Mammary epithelial cell (primary cell): ENCODE measurements at regions not wholly inside any gene's neighbourhood (a gene's known extent, or its start where the extent isn't known, plus 50 kb on each side); places are given as distances from the start of the nearest gene placed in this dataset.

Experiments used
- EZH2 ChIP-seq: IDR thresholded peaks from 2 replicates; pipeline ENCODE4 v1.6.1; 2012; ENCODE audit warnings: low read length, inconsistent platforms, borderline replicate concordance
- TF ChIP-seq, protein P1 (sequence below), 2 donors: IDR thresholded peaks in 1 of 2; conservative IDR thresholded peaks in 1 of 2; 2 replicates each; pipeline ENCODE4 v1.5.1; 2011 to 2012; ENCODE audit warnings: inconsistent platforms in 2 of 2, low read length in 2 of 2, mild to moderate bottlenecking in 2 of 2, control low read depth in 1 of 2, low read depth in 1 of 2; ENCODE audit not compliant: insufficient read depth in 1 of 2; ENCODE audit errors: extremely low read depth in 1 of 2

DNA sequence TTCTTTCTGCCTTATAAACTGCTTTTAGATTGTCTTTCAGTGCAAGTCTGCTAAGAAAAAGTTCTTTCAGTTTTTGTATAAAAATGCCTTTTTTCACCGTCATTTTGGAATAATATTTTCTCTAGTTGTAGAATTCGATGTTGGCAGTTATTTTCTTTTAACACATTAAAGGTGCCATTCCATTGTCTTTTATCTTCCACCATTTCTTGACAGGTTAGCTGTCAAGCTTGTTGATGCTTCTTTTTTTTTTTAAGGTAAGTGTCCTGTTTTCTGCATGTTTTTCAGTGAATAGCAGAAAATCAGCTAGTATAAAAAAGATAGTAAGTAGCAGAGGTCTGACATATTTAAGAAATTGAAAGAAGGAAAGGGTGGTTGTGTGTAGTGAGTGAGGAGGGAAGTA, 118.5 kb upstream of the NPFFR2 start:
- TF ChIP-seq, protein P1, sequence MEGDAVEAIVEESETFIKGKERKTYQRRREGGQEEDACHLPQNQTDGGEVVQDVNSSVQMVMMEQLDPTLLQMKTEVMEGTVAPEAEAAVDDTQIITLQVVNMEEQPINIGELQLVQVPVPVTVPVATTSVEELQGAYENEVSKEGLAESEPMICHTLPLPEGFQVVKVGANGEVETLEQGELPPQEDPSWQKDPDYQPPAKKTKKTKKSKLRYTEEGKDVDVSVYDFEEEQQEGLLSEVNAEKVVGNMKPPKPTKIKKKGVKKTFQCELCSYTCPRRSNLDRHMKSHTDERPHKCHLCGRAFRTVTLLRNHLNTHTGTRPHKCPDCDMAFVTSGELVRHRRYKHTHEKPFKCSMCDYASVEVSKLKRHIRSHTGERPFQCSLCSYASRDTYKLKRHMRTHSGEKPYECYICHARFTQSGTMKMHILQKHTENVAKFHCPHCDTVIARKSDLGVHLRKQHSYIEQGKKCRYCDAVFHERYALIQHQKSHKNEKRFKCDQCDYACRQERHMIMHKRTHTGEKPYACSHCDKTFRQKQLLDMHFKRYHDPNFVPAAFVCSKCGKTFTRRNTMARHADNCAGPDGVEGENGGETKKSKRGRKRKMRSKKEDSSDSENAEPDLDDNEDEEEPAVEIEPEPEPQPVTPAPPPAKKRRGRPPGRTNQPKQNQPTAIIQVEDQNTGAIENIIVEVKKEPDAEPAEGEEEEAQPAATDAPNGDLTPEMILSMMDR (conservative IDR thresholded peaks at IDR 0.05 in 1 of 2, IDR thresholded peaks at IDR 0.05 in 1 of 2; ENCODE audit: extremely low read depth in 1 of 2, insufficient read depth in 1 of 2, low read depth in 1 of 2, low read length in 2 of 2): no peak
- no peak for TF ChIP-seq EZH2
